ENCODE measurements at regions not wholly inside any gene's neighbourhood (a gene's known extent, or its start where the extent isn't known, plus 50 kb on each side); places are given as distances from the start of the nearest gene placed in this dataset.

DNA sequence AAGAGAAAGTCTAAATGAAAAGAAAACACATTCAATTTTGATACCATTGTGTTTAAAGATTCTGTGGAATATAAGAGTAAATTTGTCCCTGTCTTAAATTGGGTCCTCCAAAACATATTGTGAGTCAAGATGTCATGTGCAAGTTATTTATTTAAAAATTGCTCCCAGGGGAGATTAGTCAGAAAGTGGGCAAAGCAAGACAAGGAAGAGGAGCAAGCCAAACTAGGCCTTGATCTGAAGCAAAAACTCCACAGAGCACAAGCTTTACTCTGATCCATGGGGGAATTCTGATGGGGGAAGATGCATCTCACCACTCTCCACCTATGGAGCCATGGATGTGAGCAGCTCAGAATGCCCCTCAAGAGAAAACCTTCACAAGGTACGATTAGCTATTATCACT lies 342.8 kb upstream of the IL12A start:
- H2AFZ ChIP-seq (ENCODE audit: low read length): peak overlapping the region; percentile 29
- peaks cover 8% of the 10 kb centered on the region for H3K4me1 ChIP-seq (ENCODE audit: control insufficient read depth, extremely low read depth, insufficient read depth, low read length)
- peak in 1 of 2 donors; percentile 26 for DNase-seq (ENCODE audit: low read depth in 2 of 2)
- no peak for TF ChIP-seq EZH2 (IDR thresholded peaks at IDR 0.05; ENCODE audit: low read length, missing control alignments)
- TF ChIP-seq, protein P1, sequence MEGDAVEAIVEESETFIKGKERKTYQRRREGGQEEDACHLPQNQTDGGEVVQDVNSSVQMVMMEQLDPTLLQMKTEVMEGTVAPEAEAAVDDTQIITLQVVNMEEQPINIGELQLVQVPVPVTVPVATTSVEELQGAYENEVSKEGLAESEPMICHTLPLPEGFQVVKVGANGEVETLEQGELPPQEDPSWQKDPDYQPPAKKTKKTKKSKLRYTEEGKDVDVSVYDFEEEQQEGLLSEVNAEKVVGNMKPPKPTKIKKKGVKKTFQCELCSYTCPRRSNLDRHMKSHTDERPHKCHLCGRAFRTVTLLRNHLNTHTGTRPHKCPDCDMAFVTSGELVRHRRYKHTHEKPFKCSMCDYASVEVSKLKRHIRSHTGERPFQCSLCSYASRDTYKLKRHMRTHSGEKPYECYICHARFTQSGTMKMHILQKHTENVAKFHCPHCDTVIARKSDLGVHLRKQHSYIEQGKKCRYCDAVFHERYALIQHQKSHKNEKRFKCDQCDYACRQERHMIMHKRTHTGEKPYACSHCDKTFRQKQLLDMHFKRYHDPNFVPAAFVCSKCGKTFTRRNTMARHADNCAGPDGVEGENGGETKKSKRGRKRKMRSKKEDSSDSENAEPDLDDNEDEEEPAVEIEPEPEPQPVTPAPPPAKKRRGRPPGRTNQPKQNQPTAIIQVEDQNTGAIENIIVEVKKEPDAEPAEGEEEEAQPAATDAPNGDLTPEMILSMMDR (conservative IDR thresholded peaks at IDR 0.05 in 1 of 2, IDR thresholded peaks at IDR 0.05 in 1 of 2; ENCODE audit: low read depth in 1 of 2, low read length in 2 of 2): no peak
- no peaks in the 10 kb centered on the region for H4K20me1 ChIP-seq (ENCODE audit: control insufficient read depth, extremely low read depth, insufficient read depth, low read length)
- no peak overlapping the region for H3K27ac ChIP-seq (ENCODE audit: insufficient read depth, low read length)
- no peaks in the 10 kb centered on the region for H3K27me3 ChIP-seq (ENCODE audit: control insufficient read depth, insufficient read depth, low read length)
- no peak overlapping the region for H3K4me3 ChIP-seq (replicated peaks in 1 of 4; ENCODE audit: control extremely low read depth in 1 of 4, insufficient read depth in 1 of 4, low read depth in 3 of 4, low read length in 4 of 4)
- no peaks in the 10 kb centered on the region for H3K9me3 ChIP-seq (ENCODE audit: control insufficient read depth, insufficient read depth, low read depth, low read length)
- no peaks in the 10 kb centered on the region for H3K36me3 ChIP-seq (ENCODE audit: control insufficient read depth, insufficient read depth, low read length)
- no peaks in the 10 kb centered on the region for H3K79me2 ChIP-seq (ENCODE audit: control insufficient read depth, insufficient read depth, low read length)
- no peak overlapping the region for H3K9ac ChIP-seq (ENCODE audit: insufficient read depth, low read length)
- H3K4me2 ChIP-seq (ENCODE audit: extremely low read depth, insufficient read depth, low read length): no peak overlapping the region

DNA sequence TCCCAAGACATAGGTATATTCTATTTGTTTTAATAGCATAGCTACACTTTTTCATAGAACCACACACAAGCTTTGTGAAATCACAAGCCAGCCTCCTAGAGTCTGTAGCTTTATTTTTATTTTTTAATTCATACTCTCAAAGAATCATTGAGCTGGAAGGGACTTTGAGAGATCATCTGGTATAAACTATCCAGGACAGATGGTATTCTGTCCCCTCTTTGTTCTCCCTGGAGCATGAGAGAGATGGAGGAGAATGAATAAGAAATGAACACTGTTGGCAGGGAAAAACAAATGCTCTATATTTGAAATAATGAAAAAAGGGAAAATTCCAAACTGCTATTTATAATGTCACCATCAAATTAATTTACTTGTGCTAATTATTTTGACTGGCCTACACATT lies 338.7 kb upstream of the IL12A start:
- no peaks in the 10 kb centered on the region for H3K27me3 ChIP-seq (ENCODE audit: control insufficient read depth, insufficient read depth, low read length)
- TF ChIP-seq, protein P1 (conservative IDR thresholded peaks at IDR 0.05 in 1 of 2, IDR thresholded peaks at IDR 0.05 in 1 of 2; ENCODE audit: low read depth in 1 of 2, low read length in 2 of 2): no peak
- no peak for TF ChIP-seq EZH2 (IDR thresholded peaks at IDR 0.05; ENCODE audit: low read length, missing control alignments)
- no peak overlapping the region for H3K4me3 ChIP-seq (replicated peaks in 1 of 4; ENCODE audit: control extremely low read depth in 1 of 4, insufficient read depth in 1 of 4, low read depth in 3 of 4, low read length in 4 of 4)
- H3K79me2 ChIP-seq (ENCODE audit: control insufficient read depth, insufficient read depth, low read length): no peaks in the 10 kb centered on the region
- H3K9me3 ChIP-seq (ENCODE audit: control insufficient read depth, insufficient read depth, low read depth, low read length): no peaks in the 10 kb centered on the region
- H3K36me3 ChIP-seq (ENCODE audit: control insufficient read depth, insufficient read depth, low read length): no peaks in the 10 kb centered on the region
- peaks cover 8% of the 10 kb centered on the region for H3K4me1 ChIP-seq (ENCODE audit: control insufficient read depth, extremely low read depth, insufficient read depth, low read length)
- H3K27ac ChIP-seq (ENCODE audit: insufficient read depth, low read length): no peak overlapping the region
- no peak for DNase-seq (ENCODE audit: low read depth in 2 of 2)
- no peaks in the 10 kb centered on the region for H4K20me1 ChIP-seq (ENCODE audit: control insufficient read depth, extremely low read depth, insufficient read depth, low read length)
- H3K4me2 ChIP-seq (ENCODE audit: extremely low read depth, insufficient read depth, low read length): no peak overlapping the region
- no peak overlapping the region for H2AFZ ChIP-seq (ENCODE audit: low read length)
- H3K9ac ChIP-seq (ENCODE audit: insufficient read depth, low read length): no peak overlapping the region

DNA sequence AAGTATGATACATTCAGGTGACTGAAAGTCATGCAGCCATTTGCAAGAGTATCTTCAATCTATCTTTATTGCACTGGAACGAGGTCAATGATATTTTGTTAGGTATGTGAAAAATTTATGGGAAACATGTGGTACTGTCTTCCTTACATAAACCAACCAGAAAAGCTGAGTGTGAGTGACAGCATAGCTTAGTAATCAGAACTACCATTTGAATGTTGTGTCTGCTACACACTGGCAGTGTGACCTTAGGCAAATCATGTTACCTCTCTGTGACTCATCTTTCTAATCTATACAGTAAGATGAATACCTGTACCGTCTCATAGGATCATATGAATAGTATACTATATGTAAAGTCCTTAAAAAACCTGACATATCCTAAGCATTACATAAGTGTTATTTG lies 337.9 kb upstream of the IL12A start:
- no peaks in the 10 kb centered on the region for H3K36me3 ChIP-seq (ENCODE audit: control insufficient read depth, insufficient read depth, low read length)
- TF ChIP-seq, protein P1 (conservative IDR thresholded peaks at IDR 0.05 in 1 of 2, IDR thresholded peaks at IDR 0.05 in 1 of 2; ENCODE audit: low read depth in 1 of 2, low read length in 2 of 2): no peak
- no peak for DNase-seq (ENCODE audit: low read depth in 2 of 2)

More for the DNA sequence above, 337.9 kb upstream of the IL12A start:
- Histone ChIP-seq H3K4me3 (replicated peaks in 1 of 4; ENCODE audit: control extremely low read depth in 1 of 4, insufficient read depth in 1 of 4, low read depth in 3 of 4, low read length in 4 of 4) (no peak overlapping the region), H3K79me2 (ENCODE audit: control insufficient read depth, insufficient read depth, low read length) (no peaks in the 10 kb centered on the region), H2AFZ (ENCODE audit: low read length) (no peak overlapping the region), H3K9ac (ENCODE audit: insufficient read depth, low read length) (no peak overlapping the region), H3K4me2 (ENCODE audit: extremely low read depth, insufficient read depth, low read length) (no peak overlapping the region), H3K27ac (ENCODE audit: insufficient read depth, low read length) (no peak overlapping the region), H3K9me3 (ENCODE audit: control insufficient read depth, insufficient read depth, low read depth, low read length) (no peaks in the 10 kb centered on the region), H4K20me1 (ENCODE audit: control insufficient read depth, extremely low read depth, insufficient read depth, low read length) (no peaks in the 10 kb centered on the region), H3K27me3 (ENCODE audit: control insufficient read depth, insufficient read depth, low read length) (no peaks in the 10 kb centered on the region), H3K4me1 (ENCODE audit: control insufficient read depth, extremely low read depth, insufficient read depth, low read length) (peaks cover 5% of the 10 kb centered on the region)
